ENCODE measurements at regions not wholly inside any gene's neighbourhood (a gene's known extent, or its start where the extent isn't known, plus 50 kb on each side); places are given as distances from the start of the nearest gene placed in this dataset.

GRCh38 chr12:126607157-126607556 lies 1541.9 kb downstream of the AACS start:
- TF ChIP-seq CTCF (conservative IDR thresholded peaks at IDR 0.05), result no peak
- TF ChIP-seq EZH2 (IDR thresholded peaks at IDR 0.05; ENCODE audit: low read depth), result no peak
